GM23248 (cell line): ENCODE measurements at regions not wholly inside any gene's neighbourhood (a gene's known extent, or its start where the extent isn't known, plus 50 kb on each side); places are given as distances from the start of the nearest gene placed in this dataset.

Source experiments
- EZH2 ChIP-seq: fragments of 200-600 bp; sonication (generic); IDR thresholded peaks from 2 replicates; pipeline ENCODE4 v1.6.1; 2018; ENCODE audit warnings: antibody characterized with exemption, mild to moderate bottlenecking; ENCODE audit not compliant: insufficient read depth, poor library complexity, severe bottlenecking
- EZH2phosphoT487 ChIP-seq: fragments of 200-600 bp; sonication (generic); IDR thresholded peaks from 2 replicates; pipeline ENCODE4 v1.6.1; 2018; ENCODE audit warnings: antibody characterized with exemption, moderate library complexity, mild to moderate bottlenecking, low read depth; ENCODE audit not compliant: insufficient read depth

DNA sequence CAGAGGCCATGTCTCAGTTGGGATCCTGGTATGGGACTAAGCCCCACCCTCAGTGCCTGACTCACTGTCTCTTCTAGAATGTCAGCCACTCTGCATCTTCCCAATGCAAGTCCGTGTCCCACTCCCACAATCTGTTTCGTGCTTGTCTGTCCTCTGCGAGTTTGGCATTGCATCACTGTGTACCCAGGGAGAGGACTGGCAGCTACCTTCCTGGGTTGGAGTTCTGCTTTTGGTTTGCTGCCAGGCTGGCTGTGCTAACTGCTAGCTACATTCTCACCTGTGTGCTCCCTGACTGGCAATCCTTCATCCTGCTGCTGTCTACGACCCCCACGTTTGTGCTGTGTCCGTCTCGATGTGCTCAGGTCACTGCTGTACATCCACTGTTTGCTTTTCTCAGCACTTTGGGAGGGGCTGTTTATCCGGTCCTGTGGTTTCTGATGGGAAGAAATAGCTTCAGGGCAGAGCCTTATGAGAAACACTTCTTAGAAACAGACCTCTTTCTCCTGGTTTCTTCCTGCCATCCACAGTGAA, 56.0 kb upstream of the GLI3 start:
- TF ChIP-seq EZH2: no peak
- TF ChIP-seq EZH2phosphoT487: no peak
